ENCODE measurements at regions not wholly inside any gene's neighbourhood (a gene's known extent, or its start where the extent isn't known, plus 50 kb on each side); places are given as distances from the start of the nearest gene placed in this dataset.

GRCh38 chr4:72797486-72797885, 228.5 kb upstream of the ADAMTS3 start:
- TF ChIP-seq CTCF (IDR thresholded peaks at IDR 0.05) (no peak), POLR2A (IDR thresholded peaks at IDR 0.05) (no peak)

Data from esophagus squamous epithelium (tissue), 4 donors.